ENCODE measurements at regions not wholly inside any gene's neighbourhood (a gene's known extent, or its start where the extent isn't known, plus 50 kb on each side); places are given as distances from the start of the nearest gene placed in this dataset.
"Not testable (repeated sequence)": the region's sequence is repeated elsewhere in the genome, so short reads cannot be mapped to it uniquely, and the experiment has no call there.

DNA sequence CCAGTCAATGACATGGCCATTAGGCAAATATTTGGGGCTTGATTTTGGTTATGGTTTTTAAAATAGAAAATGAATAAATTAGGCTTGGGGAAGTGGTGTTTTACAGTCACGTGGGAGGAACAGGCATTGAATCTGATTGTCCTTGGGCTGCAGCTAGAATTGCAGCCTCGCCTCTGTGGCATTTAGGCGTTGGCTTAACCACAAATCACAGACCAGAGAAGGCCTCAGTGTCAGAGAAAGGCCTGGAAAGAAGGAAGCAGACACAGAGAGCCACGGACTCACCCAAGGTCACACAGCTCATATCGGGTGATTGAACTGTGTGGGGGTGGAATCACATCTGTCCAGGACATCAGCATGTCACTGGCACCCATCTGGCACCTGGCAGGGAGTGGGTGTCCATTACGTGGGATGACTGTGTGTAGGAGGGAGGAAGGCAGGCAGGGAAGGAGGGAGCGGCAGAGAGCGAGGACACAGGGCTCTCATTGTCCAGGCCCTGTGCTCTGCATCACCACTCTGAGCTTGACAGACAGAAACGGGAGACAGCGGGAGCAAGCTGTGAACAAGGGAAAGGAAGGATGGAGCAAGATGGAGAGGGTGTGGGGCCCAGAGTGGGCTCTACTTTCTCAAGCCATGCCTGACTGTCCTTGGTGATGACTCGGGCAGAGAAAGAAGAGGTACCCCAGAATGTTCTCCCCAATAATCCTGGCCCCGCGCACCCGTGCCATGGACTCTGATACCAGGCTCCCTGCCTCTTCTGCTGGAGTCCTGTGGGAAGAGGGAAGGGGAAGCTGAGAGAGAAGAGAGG lies 186.4 kb downstream of the FAM43A start:
- no peaks in the 10 kb centered on the region for H3K36me3 Mint-ChIP-seq (ENCODE audit: insufficient read depth, unreplicated experiment)
- TF ChIP-seq, protein P1, sequence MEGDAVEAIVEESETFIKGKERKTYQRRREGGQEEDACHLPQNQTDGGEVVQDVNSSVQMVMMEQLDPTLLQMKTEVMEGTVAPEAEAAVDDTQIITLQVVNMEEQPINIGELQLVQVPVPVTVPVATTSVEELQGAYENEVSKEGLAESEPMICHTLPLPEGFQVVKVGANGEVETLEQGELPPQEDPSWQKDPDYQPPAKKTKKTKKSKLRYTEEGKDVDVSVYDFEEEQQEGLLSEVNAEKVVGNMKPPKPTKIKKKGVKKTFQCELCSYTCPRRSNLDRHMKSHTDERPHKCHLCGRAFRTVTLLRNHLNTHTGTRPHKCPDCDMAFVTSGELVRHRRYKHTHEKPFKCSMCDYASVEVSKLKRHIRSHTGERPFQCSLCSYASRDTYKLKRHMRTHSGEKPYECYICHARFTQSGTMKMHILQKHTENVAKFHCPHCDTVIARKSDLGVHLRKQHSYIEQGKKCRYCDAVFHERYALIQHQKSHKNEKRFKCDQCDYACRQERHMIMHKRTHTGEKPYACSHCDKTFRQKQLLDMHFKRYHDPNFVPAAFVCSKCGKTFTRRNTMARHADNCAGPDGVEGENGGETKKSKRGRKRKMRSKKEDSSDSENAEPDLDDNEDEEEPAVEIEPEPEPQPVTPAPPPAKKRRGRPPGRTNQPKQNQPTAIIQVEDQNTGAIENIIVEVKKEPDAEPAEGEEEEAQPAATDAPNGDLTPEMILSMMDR (IDR thresholded peaks at IDR 0.05; ENCODE audit: unreplicated experiment): no peak
- no TSS peak for BruUV-seq (replicated peaks)
- H3K9me3 Mint-ChIP-seq (ENCODE audit: low read depth, unreplicated experiment): no peaks in the 10 kb centered on the region
- intact Hi-C loops (cut with micrococcal nuclease; ENCODE audit: unreplicated experiment): no loop called here
- peaks cover 22% of the 10 kb centered on the region for H3K4me1 Mint-ChIP-seq (ENCODE audit: low read depth, unreplicated experiment)
- peak overlapping the region; percentile 3 for H3K27ac Mint-ChIP-seq (ENCODE audit: unreplicated experiment)
- CTCF ChIA-PET: interaction anchor here (0.6 to 1.7 kb wide), 4 partner anchors 10 to 189 kb away, joined by 3 to 11 read pairs (median 4); no protein-coding TSS in a partner anchor
- H3K27me3 Mint-ChIP-seq (ENCODE audit: unreplicated experiment): peaks cover 49% of the 10 kb centered on the region
- peak overlapping the region; percentile 1 for H3K4me3 Mint-ChIP-seq (ENCODE audit: low read depth, unreplicated experiment)
- peak; percentile 27 for DNase-seq

DNA sequence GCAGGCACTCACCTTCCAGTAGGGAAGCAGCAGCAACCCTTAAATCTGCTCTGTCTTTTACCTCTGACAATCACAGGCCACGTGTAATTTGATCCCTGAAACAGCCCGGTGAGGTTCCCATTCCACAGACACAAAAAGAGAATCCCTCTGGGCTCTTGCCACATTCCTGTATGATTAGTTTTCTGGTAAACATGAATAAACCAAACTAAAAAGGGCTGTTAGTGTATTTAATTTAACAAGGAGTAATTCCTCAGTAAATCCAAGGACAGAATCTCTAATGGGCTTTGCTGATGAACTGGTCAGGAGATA lies 186.9 kb downstream of the FAM43A start:
- H3K36me3 Mint-ChIP-seq (ENCODE audit: insufficient read depth, unreplicated experiment): no peaks in the 10 kb centered on the region
- H3K4me3 Mint-ChIP-seq (ENCODE audit: low read depth, unreplicated experiment): no peak overlapping the region
- CTCF ChIA-PET: interaction anchor here (0.6 kb wide), 1 partner anchor 42 kb away, joined by 3 read pairs; no protein-coding TSS in a partner anchor
- H3K27me3 Mint-ChIP-seq (ENCODE audit: unreplicated experiment): peaks cover 49% of the 10 kb centered on the region
- H3K27ac Mint-ChIP-seq (ENCODE audit: unreplicated experiment): no peak overlapping the region
- TF ChIP-seq, protein P1 (IDR thresholded peaks at IDR 0.05; ENCODE audit: unreplicated experiment): no peak
- no peak for DNase-seq
- intact Hi-C loops (cut with micrococcal nuclease; ENCODE audit: unreplicated experiment): no loop called here
- peaks cover 17% of the 10 kb centered on the region for H3K4me1 Mint-ChIP-seq (ENCODE audit: low read depth, unreplicated experiment)
- H3K9me3 Mint-ChIP-seq (ENCODE audit: low read depth, unreplicated experiment): no peaks in the 10 kb centered on the region
- no TSS peak for BruUV-seq (replicated peaks)

DNA sequence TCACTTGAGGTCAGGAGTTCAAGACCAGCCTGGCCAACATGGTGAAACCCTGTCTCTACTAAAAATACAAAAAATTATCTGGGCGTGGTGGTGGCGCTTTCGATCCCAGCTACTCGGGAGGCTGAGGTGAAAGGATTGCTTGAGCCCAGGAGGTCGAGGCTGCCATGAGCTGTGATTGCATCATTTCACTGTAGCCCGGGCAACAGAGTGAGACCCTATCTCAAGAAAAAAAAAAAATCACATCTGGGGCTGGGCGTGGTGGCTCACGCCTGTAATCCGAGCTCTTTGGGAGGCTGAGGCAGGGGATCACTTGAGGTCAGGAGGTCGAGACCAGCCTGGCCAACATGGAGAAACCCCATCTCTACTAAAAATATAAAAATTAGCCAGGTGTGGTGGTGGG lies 187.8 kb downstream of the FAM43A start:
- intact Hi-C loops (cut with micrococcal nuclease; ENCODE audit: unreplicated experiment); H3K36me3 Mint-ChIP-seq (ENCODE audit: insufficient read depth, unreplicated experiment); H3K4me3 Mint-ChIP-seq (ENCODE audit: low read depth, unreplicated experiment); BruUV-seq (replicated peaks); DNase-seq; H3K9me3 Mint-ChIP-seq (ENCODE audit: low read depth, unreplicated experiment); H3K27ac Mint-ChIP-seq (ENCODE audit: unreplicated experiment): not testable (repeated sequence)
- H3K4me1 Mint-ChIP-seq (ENCODE audit: low read depth, unreplicated experiment): peaks cover 15% of the 10 kb centered on the region
- H3K27me3 Mint-ChIP-seq (ENCODE audit: unreplicated experiment): peaks cover 49% of the 10 kb centered on the region
- CTCF ChIA-PET: interaction anchor here (0.6 kb wide), 1 partner anchor 127 kb away, joined by 3 read pairs; no protein-coding TSS in a partner anchor

DNA sequence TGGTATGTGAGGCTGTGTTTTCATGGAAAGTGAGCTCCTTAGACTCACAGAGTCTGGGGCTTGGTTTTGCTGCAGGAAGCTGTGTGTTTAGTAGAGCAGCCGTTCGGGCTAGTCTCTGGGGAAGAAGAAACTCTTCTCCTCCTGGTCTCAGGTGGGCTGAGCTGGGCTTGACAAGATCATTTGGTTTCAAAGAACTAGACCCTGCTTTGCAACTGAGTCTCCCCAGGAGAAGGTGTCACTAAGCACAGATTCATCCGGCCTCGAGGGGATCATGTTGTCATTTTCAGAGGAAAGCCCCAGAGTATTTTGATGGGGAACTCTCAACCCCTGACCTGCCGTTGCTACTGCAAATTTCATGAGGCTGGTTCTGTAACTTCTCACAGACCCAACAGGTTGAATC lies 188.5 kb downstream of the FAM43A start:
- Mint-ChIP-seq H3K27ac (ENCODE audit: unreplicated experiment) (no peak overlapping the region), H3K36me3 (ENCODE audit: insufficient read depth, unreplicated experiment) (no peaks in the 10 kb centered on the region), H3K4me1 (ENCODE audit: low read depth, unreplicated experiment) (peaks cover 15% of the 10 kb centered on the region), H3K27me3 (ENCODE audit: unreplicated experiment) (peaks cover 49% of the 10 kb centered on the region), H3K9me3 (ENCODE audit: low read depth, unreplicated experiment) (no peaks in the 10 kb centered on the region), H3K4me3 (ENCODE audit: low read depth, unreplicated experiment) (no peak overlapping the region)
- intact Hi-C loops (cut with micrococcal nuclease; ENCODE audit: unreplicated experiment): no loop called here
- CTCF ChIA-PET: no interaction called here
- DNase-seq: no peak
- BruUV-seq (replicated peaks): no TSS peak
- TF ChIP-seq, protein P1 (IDR thresholded peaks at IDR 0.05; ENCODE audit: unreplicated experiment): no peak

DNA sequence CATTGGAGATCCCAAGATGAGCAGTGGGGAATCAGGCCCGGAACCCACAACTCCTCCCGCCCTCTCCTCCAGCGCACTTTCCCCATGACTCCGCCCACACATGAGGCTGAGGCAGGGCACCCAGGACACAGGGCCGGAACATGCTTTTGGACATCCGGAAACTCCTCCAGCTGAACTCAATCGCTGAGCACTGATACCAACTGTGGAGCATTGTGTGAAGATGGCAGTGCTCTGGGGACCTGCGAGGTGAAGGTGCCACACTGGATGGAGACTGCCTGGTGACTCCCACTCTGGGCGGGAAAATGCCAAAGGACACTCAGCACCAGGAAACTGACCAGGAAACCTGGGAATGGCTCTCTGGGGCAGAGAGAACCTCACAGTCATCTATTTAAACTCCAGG lies 189.1 kb downstream of the FAM43A start:
- Mint-ChIP-seq H3K27me3 (ENCODE audit: unreplicated experiment) (peaks cover 51% of the 10 kb centered on the region), H3K9me3 (ENCODE audit: low read depth, unreplicated experiment) (no peaks in the 10 kb centered on the region), H3K36me3 (ENCODE audit: insufficient read depth, unreplicated experiment) (no peaks in the 10 kb centered on the region), H3K4me3 (ENCODE audit: low read depth, unreplicated experiment) (no peak overlapping the region), H3K27ac (ENCODE audit: unreplicated experiment) (no peak overlapping the region), H3K4me1 (ENCODE audit: low read depth, unreplicated experiment) (peaks cover 15% of the 10 kb centered on the region)
- TF ChIP-seq, protein P1 (IDR thresholded peaks at IDR 0.05; ENCODE audit: unreplicated experiment): no peak
- DNase-seq: no peak
- CTCF ChIA-PET: interaction anchor here (1.2 kb wide), 1 partner anchor 39 kb away, joined by 3 read pairs; no protein-coding TSS in a partner anchor
- intact Hi-C loops (cut with micrococcal nuclease; ENCODE audit: unreplicated experiment): no loop called here
- no TSS peak for BruUV-seq (replicated peaks)
